ENCODE measurements at regions not wholly inside any gene's neighbourhood (a gene's known extent, or its start where the extent isn't known, plus 50 kb on each side); places are given as distances from the start of the nearest gene placed in this dataset.

DNA sequence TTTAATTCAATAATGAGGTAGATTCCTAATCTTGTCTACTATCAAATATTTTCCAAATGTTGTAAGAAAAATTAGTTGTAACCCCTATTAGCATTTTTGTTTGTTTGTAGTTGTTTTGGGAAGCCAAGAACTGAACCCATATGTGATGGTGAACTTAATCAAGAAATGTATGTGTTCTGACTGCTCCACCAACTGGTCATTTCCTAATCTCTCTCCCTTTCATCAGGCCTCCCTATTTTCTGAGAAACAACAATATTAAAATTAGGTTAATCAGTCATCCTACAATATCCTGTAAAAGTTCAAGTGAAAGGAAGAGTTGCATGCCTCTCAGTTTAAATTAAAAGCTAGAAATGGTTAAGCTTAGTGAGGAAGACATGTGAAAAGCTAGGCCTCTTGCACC, 504.0 kb downstream of the EPHA4 start:
- H3K4me1 ChIP-seq (ENCODE audit: insufficient read depth, low read length) = no peaks in the 10 kb centered on the region
- no peak overlapping the region for H3K27ac ChIP-seq (ENCODE audit: low read depth, low read length)
- H4K20me1 ChIP-seq (ENCODE audit: insufficient read depth, low read length) = no peaks in the 10 kb centered on the region
- no peak overlapping the region for H3K4me2 ChIP-seq (ENCODE audit: insufficient read depth, low read length)
- H3K27me3 ChIP-seq (ENCODE audit: insufficient read depth, low read length) = no peaks in the 10 kb centered on the region
- H3K79me2 ChIP-seq (ENCODE audit: insufficient read depth, low read length) = no peaks in the 10 kb centered on the region
- H2AFZ ChIP-seq (ENCODE audit: low read length) = no peak overlapping the region
- TF ChIP-seq, protein P1, sequence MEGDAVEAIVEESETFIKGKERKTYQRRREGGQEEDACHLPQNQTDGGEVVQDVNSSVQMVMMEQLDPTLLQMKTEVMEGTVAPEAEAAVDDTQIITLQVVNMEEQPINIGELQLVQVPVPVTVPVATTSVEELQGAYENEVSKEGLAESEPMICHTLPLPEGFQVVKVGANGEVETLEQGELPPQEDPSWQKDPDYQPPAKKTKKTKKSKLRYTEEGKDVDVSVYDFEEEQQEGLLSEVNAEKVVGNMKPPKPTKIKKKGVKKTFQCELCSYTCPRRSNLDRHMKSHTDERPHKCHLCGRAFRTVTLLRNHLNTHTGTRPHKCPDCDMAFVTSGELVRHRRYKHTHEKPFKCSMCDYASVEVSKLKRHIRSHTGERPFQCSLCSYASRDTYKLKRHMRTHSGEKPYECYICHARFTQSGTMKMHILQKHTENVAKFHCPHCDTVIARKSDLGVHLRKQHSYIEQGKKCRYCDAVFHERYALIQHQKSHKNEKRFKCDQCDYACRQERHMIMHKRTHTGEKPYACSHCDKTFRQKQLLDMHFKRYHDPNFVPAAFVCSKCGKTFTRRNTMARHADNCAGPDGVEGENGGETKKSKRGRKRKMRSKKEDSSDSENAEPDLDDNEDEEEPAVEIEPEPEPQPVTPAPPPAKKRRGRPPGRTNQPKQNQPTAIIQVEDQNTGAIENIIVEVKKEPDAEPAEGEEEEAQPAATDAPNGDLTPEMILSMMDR (IDR thresholded peaks at IDR 0.05; ENCODE audit: extremely low read depth, low read depth, low read length) = no peak
- H3K4me3 ChIP-seq (ENCODE audit: insufficient read depth, low read length) = no peak overlapping the region
- DNase-seq (ENCODE audit: insufficient read length, low spot score, missing footprints) = no peak
- H3K9me3 ChIP-seq (ENCODE audit: low read depth, low read length) = no peaks in the 10 kb centered on the region
- H3K36me3 ChIP-seq (ENCODE audit: insufficient read depth, low read length) = no peaks in the 10 kb centered on the region

DNA sequence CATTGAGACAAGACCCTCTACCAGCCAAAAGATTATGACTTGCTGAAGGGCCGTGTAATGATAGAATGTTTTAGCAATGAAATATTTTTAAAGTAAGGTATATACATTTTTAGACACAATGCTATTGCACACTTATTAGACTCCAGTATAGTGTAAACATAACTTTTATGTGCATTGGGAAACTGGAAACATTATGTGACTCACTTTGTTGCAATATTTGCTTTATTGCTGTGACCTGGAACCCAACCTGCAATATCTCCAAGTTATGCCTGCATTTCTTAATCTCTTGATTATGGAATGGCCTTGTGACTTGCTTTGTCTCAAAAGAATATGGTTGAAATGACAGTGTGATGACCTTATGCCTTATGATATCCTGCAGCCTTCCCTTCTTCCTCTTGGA, 502.0 kb downstream of the EPHA4 start:
- DNase-seq (ENCODE audit: insufficient read length, low spot score, missing footprints) = no peak
- no peak overlapping the region for H3K4me3 ChIP-seq (ENCODE audit: insufficient read depth, low read length)

DNA sequence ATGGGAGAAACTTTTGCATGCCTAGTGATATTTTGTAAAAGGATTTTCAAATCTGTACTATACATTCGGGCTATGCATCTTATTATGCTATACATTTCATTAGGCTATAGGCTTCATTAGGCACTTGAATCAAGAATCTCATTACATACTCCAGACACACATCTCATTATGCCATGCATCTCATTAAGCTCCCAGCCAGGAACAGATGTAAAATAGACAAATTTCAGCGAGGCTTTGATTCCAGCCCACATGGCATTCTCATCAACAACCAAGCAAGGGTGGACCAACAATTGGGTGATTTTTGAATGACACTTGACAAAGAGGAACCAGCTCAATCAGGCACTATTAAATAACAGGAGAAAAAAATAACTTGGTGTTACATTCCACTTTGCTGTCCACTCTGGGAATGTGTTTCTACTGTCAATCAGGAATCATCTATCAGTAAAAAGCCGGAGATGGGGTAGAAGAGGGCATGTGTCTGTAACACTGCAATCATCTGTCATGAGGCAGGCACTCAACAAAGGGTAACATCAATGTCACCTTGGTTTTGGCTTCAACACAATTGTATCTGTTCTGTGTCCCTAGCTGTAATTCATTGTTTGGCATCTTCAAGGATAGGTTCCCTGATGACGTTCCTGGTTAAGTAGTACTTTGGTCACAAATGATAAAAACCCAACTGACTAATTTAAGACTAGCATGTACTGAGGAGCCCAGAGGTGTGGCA, 498.6 kb downstream of the EPHA4 start:
- H3K9me3 ChIP-seq (ENCODE audit: low read depth, low read length) = no peaks in the 10 kb centered on the region
- H3K36me3 ChIP-seq (ENCODE audit: insufficient read depth, low read length) = no peaks in the 10 kb centered on the region
- H3K4me3 ChIP-seq (ENCODE audit: insufficient read depth, low read length) = no peak overlapping the region
- no peaks in the 10 kb centered on the region for H3K27me3 ChIP-seq (ENCODE audit: insufficient read depth, low read length)
- H4K20me1 ChIP-seq (ENCODE audit: insufficient read depth, low read length) = no peaks in the 10 kb centered on the region
- no peaks in the 10 kb centered on the region for H3K4me1 ChIP-seq (ENCODE audit: insufficient read depth, low read length)
- no peak overlapping the region for H2AFZ ChIP-seq (ENCODE audit: low read length)
- no peak overlapping the region for H3K4me2 ChIP-seq (ENCODE audit: insufficient read depth, low read length)
- H3K79me2 ChIP-seq (ENCODE audit: insufficient read depth, low read length) = no peaks in the 10 kb centered on the region
- no peak for DNase-seq (ENCODE audit: insufficient read length, low spot score, missing footprints)
- H3K27ac ChIP-seq (ENCODE audit: low read depth, low read length) = no peak overlapping the region
- TF ChIP-seq, protein P1 (IDR thresholded peaks at IDR 0.05; ENCODE audit: extremely low read depth, low read depth, low read length) = no peak

More for the DNA sequence above, 502.0 kb downstream of the EPHA4 start:
- H3K27ac ChIP-seq (ENCODE audit: low read depth, low read length) = no peak overlapping the region
- TF ChIP-seq, protein P1 (IDR thresholded peaks at IDR 0.05; ENCODE audit: extremely low read depth, low read depth, low read length) = no peak
- H3K79me2 ChIP-seq (ENCODE audit: insufficient read depth, low read length) = no peaks in the 10 kb centered on the region
- no peaks in the 10 kb centered on the region for H4K20me1 ChIP-seq (ENCODE audit: insufficient read depth, low read length)
- no peaks in the 10 kb centered on the region for H3K36me3 ChIP-seq (ENCODE audit: insufficient read depth, low read length)
- no peak overlapping the region for H3K4me2 ChIP-seq (ENCODE audit: insufficient read depth, low read length)
- H3K27me3 ChIP-seq (ENCODE audit: insufficient read depth, low read length) = no peaks in the 10 kb centered on the region
- H3K4me1 ChIP-seq (ENCODE audit: insufficient read depth, low read length) = no peaks in the 10 kb centered on the region
- no peak overlapping the region for H2AFZ ChIP-seq (ENCODE audit: low read length)
- no peaks in the 10 kb centered on the region for H3K9me3 ChIP-seq (ENCODE audit: low read depth, low read length)

DNA sequence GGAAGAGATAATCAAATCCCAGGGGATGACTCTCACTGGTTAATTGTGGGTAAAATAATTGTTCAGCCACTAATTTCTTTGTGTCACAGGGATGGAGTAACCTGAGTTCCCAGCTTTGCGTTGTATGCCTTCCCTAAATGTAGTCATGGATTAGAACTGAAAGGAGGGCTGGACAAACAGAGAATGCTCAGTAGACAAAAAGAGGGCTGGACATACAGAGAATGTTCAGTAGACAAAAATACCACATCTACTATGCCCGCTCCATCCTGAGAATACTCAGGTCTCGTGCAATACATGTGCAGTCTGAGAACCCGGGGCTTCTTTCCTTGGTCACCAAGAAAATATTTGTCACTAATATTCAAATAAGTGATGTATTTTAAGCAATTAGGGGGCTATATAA, 497.9 kb downstream of the EPHA4 start:
- no peaks in the 10 kb centered on the region for H3K9me3 ChIP-seq (ENCODE audit: low read depth, low read length)
- DNase-seq (ENCODE audit: insufficient read length, low spot score, missing footprints) = no peak
- H2AFZ ChIP-seq (ENCODE audit: low read length) = no peak overlapping the region
- H3K27ac ChIP-seq (ENCODE audit: low read depth, low read length) = no peak overlapping the region
- TF ChIP-seq, protein P1 (IDR thresholded peaks at IDR 0.05; ENCODE audit: extremely low read depth, low read depth, low read length) = no peak
- H3K4me2 ChIP-seq (ENCODE audit: insufficient read depth, low read length) = no peak overlapping the region
- no peak overlapping the region for H3K4me3 ChIP-seq (ENCODE audit: insufficient read depth, low read length)
- no peaks in the 10 kb centered on the region for H4K20me1 ChIP-seq (ENCODE audit: insufficient read depth, low read length)
- H3K4me1 ChIP-seq (ENCODE audit: insufficient read depth, low read length) = no peaks in the 10 kb centered on the region
- no peaks in the 10 kb centered on the region for H3K27me3 ChIP-seq (ENCODE audit: insufficient read depth, low read length)
- H3K36me3 ChIP-seq (ENCODE audit: insufficient read depth, low read length) = no peaks in the 10 kb centered on the region
- no peaks in the 10 kb centered on the region for H3K79me2 ChIP-seq (ENCODE audit: insufficient read depth, low read length)
